BJ (cell line): ENCODE measurements at regions not wholly inside any gene's neighbourhood (a gene's known extent, or its start where the extent isn't known, plus 50 kb on each side); places are given as distances from the start of the nearest gene placed in this dataset.

Experiments
- CTCF ChIA-PET: fragments of 350-600 bp; formaldehyde crosslinking; extraction: SDS; loops from one replicate; lab custom pipeline; 2021; ENCODE audit warnings: antibody characterized with exemption, inconsistent platforms; lab: Yijun Ruan, JAX
- POLR2A ChIA-PET: fragments of 300-600 bp; sonication (Branson Sonifier 250); formaldehyde crosslinking; extraction: SDS; loops from one replicate; lab custom pipeline; 2021; ENCODE audit warnings: antibody characterized with exemption; lab: Charles Lee
- DNase-seq: peaks from one replicate; pipeline ENCODE4 v3.0.0-alpha.2; 2011; ENCODE audit warnings: low read depth
- H3K27me3 ChIP-seq: 2 replicates; pipeline ENCODE4 v1.6.0; 2011; ENCODE audit warnings: low read length; ENCODE audit not compliant: control insufficient read depth, insufficient read depth
- H3K36me3 ChIP-seq: 2 replicates; pipeline ENCODE4 v1.5.1; 2011; ENCODE audit warnings: low read length; ENCODE audit not compliant: control insufficient read depth, insufficient read depth
- H3K4me3 ChIP-seq: 2 replicates; pipeline ENCODE4 v1.5.1; 2011; ENCODE audit warnings: low read depth, mild to moderate bottlenecking, control low read depth, low read length
- CTCF ChIP-seq: IDR thresholded peaks from 2 replicates; pipeline ENCODE4 v1.5.1; 2011; ENCODE audit warnings: low read depth, mild to moderate bottlenecking, control low read depth, inconsistent platforms, low read length, moderate library complexity; ENCODE audit not compliant: insufficient read depth

GRCh38 chr12:92338102-92338501 lies 192.5 kb upstream of the BTG1 start:
- POLR2A ChIA-PET, result no interaction called here
- no peak for DNase-seq
- Histone ChIP-seq H3K27me3 (no peaks in the 10 kb centered on the region), H3K4me3 (no peak overlapping the region), H3K36me3 (no peaks in the 10 kb centered on the region)
- TF ChIP-seq CTCF, result no peak
- CTCF ChIA-PET, result interaction anchor here (0.6 kb wide), 1 partner anchor 373 kb away, joined by 5 read pairs; no protein-coding TSS in a partner anchor

GRCh38 chr12:92337128-92337527 lies 191.5 kb upstream of the BTG1 start:
- DNase-seq, result no peak
- Histone ChIP-seq H3K4me3 (no peak overlapping the region), H3K36me3 (no peaks in the 10 kb centered on the region), H3K27me3 (no peaks in the 10 kb centered on the region)
- ChIA-PET POLR2A (no interaction called here), CTCF (no interaction called here)
- TF ChIP-seq CTCF, result no peak

- no peaks in the 10 kb centered on the region for H3K27me3 ChIP-seq
- POLR2A ChIA-PET, result no interaction called here
- no peaks in the 10 kb centered on the region for H3K36me3 ChIP-seq
- DNase-seq, result no peak
- TF ChIP-seq CTCF, result no peak
- H3K4me3 ChIP-seq, result no peak overlapping the region
- CTCF ChIA-PET, result no interaction called here
These were observed 191.0 kb upstream of the BTG1 start for GRCh38 chr12:92336641-92337040.

GRCh38 chr12:92335831-92336230 lies 190.2 kb upstream of the BTG1 start:
- POLR2A ChIA-PET, result no interaction called here
- H3K4me3 ChIP-seq, result no peak overlapping the region
- H3K27me3 ChIP-seq, result no peaks in the 10 kb centered on the region
- no peaks in the 10 kb centered on the region for H3K36me3 ChIP-seq
- CTCF ChIA-PET, result no interaction called here
- DNase-seq, result no peak
- TF ChIP-seq CTCF, result no peak

- no peak for TF ChIP-seq CTCF
- ChIA-PET POLR2A (no interaction called here), CTCF (interaction anchor here (0.6 to 0.8 kb wide), 2 partner anchors 13 to 115 kb away, joined by 3 read pairs; no protein-coding TSS in a partner anchor)
- Histone ChIP-seq H3K4me3 (no peak overlapping the region), H3K36me3 (no peaks in the 10 kb centered on the region), H3K27me3 (no peaks in the 10 kb centered on the region)
- DNase-seq, result no peak
These were observed 188.9 kb upstream of the BTG1 start for GRCh38 chr12:92334552-92334951.
